Fibroblast of lung (primary cell): ENCODE measurements at regions not wholly inside any gene's neighbourhood (a gene's known extent, or its start where the extent isn't known, plus 50 kb on each side); places are given as distances from the start of the nearest gene placed in this dataset.

Experiments
- EZH2 ChIP-seq: IDR thresholded peaks from 2 replicates; pipeline ENCODE4 v1.5.1; 2012; ENCODE audit warnings: low read length, control low read depth, mild to moderate bottlenecking; ENCODE audit errors: missing control alignments
- TF ChIP-seq, protein P1 (sequence below), 2 donors: IDR thresholded peaks in 1 of 2; conservative IDR thresholded peaks in 1 of 2; 1 replicate in 1 of 2; 2 replicates in 1 of 2; pipeline ENCODE4 v1.5.1; 2011 to 2012; ENCODE audit warnings: low read length in 2 of 2, control low read depth in 1 of 2, inconsistent platforms in 1 of 2, low read depth in 1 of 2, mild to moderate bottlenecking in 1 of 2

DNA sequence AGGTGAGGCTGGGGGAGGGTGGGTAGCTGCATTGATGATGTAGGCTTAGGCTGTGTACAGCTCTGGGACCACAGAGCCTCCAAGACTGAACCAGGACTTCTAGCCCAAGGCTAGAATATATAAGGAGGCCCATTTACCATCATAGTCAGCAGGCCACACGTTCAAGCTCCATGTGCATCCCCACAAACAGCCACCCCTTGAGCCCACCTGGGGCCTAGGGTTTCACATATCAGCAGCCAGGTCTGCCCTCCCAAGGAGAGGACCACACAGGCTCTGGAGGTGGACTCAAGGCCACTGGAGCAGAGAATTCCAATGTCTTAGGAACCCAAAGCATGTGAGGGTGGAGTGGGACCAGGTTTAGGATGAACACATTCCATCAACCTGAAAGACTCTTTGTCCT, 230.5 kb downstream of the TTC32 start:
- TF ChIP-seq, protein P1, sequence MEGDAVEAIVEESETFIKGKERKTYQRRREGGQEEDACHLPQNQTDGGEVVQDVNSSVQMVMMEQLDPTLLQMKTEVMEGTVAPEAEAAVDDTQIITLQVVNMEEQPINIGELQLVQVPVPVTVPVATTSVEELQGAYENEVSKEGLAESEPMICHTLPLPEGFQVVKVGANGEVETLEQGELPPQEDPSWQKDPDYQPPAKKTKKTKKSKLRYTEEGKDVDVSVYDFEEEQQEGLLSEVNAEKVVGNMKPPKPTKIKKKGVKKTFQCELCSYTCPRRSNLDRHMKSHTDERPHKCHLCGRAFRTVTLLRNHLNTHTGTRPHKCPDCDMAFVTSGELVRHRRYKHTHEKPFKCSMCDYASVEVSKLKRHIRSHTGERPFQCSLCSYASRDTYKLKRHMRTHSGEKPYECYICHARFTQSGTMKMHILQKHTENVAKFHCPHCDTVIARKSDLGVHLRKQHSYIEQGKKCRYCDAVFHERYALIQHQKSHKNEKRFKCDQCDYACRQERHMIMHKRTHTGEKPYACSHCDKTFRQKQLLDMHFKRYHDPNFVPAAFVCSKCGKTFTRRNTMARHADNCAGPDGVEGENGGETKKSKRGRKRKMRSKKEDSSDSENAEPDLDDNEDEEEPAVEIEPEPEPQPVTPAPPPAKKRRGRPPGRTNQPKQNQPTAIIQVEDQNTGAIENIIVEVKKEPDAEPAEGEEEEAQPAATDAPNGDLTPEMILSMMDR (conservative IDR thresholded peaks at IDR 0.05 in 1 of 2, IDR thresholded peaks at IDR 0.05 in 1 of 2; ENCODE audit: low read depth in 1 of 2, low read length in 2 of 2): no peak
- no peak for TF ChIP-seq EZH2
